ENCODE measurements at regions not wholly inside any gene's neighbourhood (a gene's known extent, or its start where the extent isn't known, plus 50 kb on each side); places are given as distances from the start of the nearest gene placed in this dataset.
"Not testable (repeated sequence)": the region's sequence is repeated elsewhere in the genome, so short reads cannot be mapped to it uniquely, and the experiment has no call there.

DNA sequence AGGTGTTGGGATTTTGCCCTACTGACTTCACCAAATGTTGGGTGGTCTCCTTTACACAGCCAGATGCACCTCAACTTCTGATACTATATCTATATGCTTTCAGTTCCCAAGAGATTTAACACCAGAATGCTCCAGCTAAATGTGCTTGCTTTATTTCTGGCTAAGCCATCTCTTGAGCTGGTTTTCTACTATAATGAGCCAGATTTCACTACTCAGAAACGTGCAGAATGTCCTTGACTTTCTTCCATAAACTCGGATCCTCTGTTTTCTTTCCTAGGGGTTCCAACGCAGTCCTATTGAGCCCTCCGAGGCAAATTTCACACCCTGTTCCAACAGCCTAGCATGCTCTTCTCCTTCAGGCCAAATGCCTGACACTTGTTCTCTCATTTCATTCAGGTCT, 200.3 kb downstream of the DPY19L2 start:
- no peak for TF ChIP-seq CTCF (IDR thresholded peaks at IDR 0.05; ENCODE audit: borderline replicate concordance, insufficient read depth, low read depth, low read length)
- H3K4me3 ChIP-seq (ENCODE audit: low read depth, low read length) = no peak overlapping the region

GRCh38 chr12:63457857-63458256, 210.4 kb downstream of the DPY19L2 start:
- H3K4me3 ChIP-seq (ENCODE audit: low read depth, low read length) = no peak overlapping the region
- no peak for TF ChIP-seq CTCF (IDR thresholded peaks at IDR 0.05; ENCODE audit: borderline replicate concordance, insufficient read depth, low read depth, low read length)

GRCh38 chr12:63457428-63457827, 210.9 kb downstream of the DPY19L2 start:
- no peak for TF ChIP-seq CTCF (IDR thresholded peaks at IDR 0.05; ENCODE audit: borderline replicate concordance, insufficient read depth, low read depth, low read length)
- H3K4me3 ChIP-seq (ENCODE audit: low read depth, low read length) = no peak overlapping the region

DNA sequence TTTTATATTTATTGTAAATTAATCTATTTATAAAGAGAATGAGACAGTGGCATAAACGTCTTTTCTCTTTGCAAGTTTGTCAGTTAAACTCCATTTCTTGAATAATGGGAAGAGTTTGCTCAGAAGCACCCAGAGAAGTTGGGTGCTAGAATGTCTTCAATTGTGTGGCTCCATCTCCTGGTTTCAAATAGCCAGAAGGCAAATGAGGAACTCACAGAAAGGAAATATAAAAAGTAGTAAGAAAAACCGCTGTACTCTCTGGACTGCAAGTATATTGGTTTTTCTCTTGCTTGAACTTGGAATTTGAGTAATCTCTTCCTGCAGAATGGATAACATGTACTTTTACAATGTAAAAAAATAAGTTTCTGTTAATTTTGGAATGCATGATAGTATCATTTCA, 217.5 kb downstream of the DPY19L2 start:
- no peak overlapping the region for H3K4me3 ChIP-seq (ENCODE audit: low read depth, low read length)
- TF ChIP-seq CTCF (IDR thresholded peaks at IDR 0.05; ENCODE audit: borderline replicate concordance, insufficient read depth, low read depth, low read length) = no peak

DNA sequence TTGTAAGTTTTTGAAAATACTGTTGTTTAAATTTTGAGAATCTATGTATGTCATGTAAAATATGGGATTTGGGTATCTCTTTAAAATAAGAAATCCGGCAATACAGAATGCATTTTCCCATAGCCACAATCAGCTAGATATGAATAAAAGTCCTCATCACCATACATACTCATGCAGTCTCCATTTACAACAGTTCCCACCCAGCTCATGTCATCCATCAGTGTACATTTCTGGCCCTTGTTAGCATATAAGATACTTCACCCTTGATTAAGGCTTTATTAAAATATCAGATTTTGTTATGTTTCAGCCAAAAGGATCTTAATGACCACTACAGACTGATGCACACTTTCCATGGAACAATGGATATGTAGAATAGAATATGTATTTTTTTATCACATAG, 218.0 kb downstream of the DPY19L2 start:
- TF ChIP-seq CTCF (IDR thresholded peaks at IDR 0.05; ENCODE audit: borderline replicate concordance, insufficient read depth, low read depth, low read length) = no peak
- no peak overlapping the region for H3K4me3 ChIP-seq (ENCODE audit: low read depth, low read length)

- TF ChIP-seq CTCF (IDR thresholded peaks at IDR 0.05; ENCODE audit: borderline replicate concordance, insufficient read depth, low read depth, low read length) = no peak
These were observed 222.9 kb downstream of the DPY19L2 start for GRCh38 chr12:63445224-63445880.

GRCh38 chr12:63440048-63440447, 228.2 kb downstream of the DPY19L2 start:
- no peak for TF ChIP-seq CTCF (IDR thresholded peaks at IDR 0.05; ENCODE audit: borderline replicate concordance, insufficient read depth, low read depth, low read length)

More at GRCh38 chr12:63445224-63445880, 222.9 kb downstream of the DPY19L2 start:
- H3K4me3 ChIP-seq (ENCODE audit: low read depth, low read length) = no peak overlapping the region

DNA sequence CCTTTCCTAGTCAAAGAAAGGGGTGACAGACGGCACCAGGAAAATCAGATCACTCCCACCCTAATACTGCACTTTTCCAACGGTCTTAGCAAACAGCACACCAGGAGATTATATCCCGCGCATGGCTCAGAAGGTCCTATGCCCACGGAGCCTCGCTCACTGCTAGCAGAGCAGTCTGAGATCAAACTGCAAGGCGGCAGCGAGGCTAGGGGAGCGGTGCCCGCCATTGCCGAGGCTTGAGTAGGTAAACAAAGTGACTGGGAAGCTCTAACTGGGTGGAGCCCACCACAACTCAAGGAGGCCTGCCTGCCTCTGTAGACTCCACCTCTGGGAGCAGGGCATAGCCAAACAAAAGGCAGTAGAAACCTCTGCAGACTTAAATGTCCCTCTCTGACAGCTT, 233.9 kb downstream of the DPY19L2 start:
- not testable (repeated sequence) for H3K4me3 ChIP-seq (ENCODE audit: low read depth, low read length)

More at GRCh38 chr12:63440048-63440447, 228.2 kb downstream of the DPY19L2 start:
- no peak overlapping the region for H3K4me3 ChIP-seq (ENCODE audit: low read depth, low read length)

- not testable (repeated sequence) for H3K4me3 ChIP-seq (ENCODE audit: low read depth, low read length)
These were observed 240.3 kb downstream of the DPY19L2 start for GRCh38 chr12:63427969-63428368.

GRCh38 chr12:63427029-63427428, 241.3 kb downstream of the DPY19L2 start:
- not testable (repeated sequence) for H3K4me3 ChIP-seq (ENCODE audit: low read depth, low read length)
